ENCODE measurements at regions not wholly inside any gene's neighbourhood (a gene's known extent, or its start where the extent isn't known, plus 50 kb on each side); places are given as distances from the start of the nearest gene placed in this dataset.

- no peaks in the 10 kb centered on the region for H3K27me3 ChIP-seq (ENCODE audit: control insufficient read depth, insufficient read depth, low read length)
- H3K27ac ChIP-seq (ENCODE audit: low read length), result no peak overlapping the region
- H3K4me3 ChIP-seq (ENCODE audit: low read length), result no peak overlapping the region
- H3K36me3 ChIP-seq (ENCODE audit: control insufficient read depth, insufficient read depth, low read length), result no peaks in the 10 kb centered on the region
- no CpG with 5 or more reads among the region's 16 CpGs for whole genome bisulfite sequencing (ENCODE audit: insufficient coverage, low lambda C conversion rate)
- peaks cover 19% of the 10 kb centered on the region for H3K9me3 ChIP-seq (ENCODE audit: control insufficient read depth, low read depth, low read length)
- no peaks in the 10 kb centered on the region for H3K4me1 ChIP-seq (ENCODE audit: control insufficient read depth, insufficient read depth, low read length)
- DNase-seq, result no peak
Measured at GRCh38 chr3:13934315-13934714, 54.4 kb upstream of the WNT7A start.

GRCh38 chr3:13932578-13933295, 52.9 kb upstream of the WNT7A start:
- Histone ChIP-seq H3K27me3 (ENCODE audit: control insufficient read depth, insufficient read depth, low read length) (no peaks in the 10 kb centered on the region), H3K4me1 (ENCODE audit: control insufficient read depth, insufficient read depth, low read length) (no peaks in the 10 kb centered on the region), H3K27ac (ENCODE audit: low read length) (no peak overlapping the region), H3K4me3 (ENCODE audit: low read length) (peak overlapping the region; percentile 44), H3K36me3 (ENCODE audit: control insufficient read depth, insufficient read depth, low read length) (no peaks in the 10 kb centered on the region), H3K9me3 (ENCODE audit: control insufficient read depth, low read depth, low read length) (peaks cover 19% of the 10 kb centered on the region)
- DNase-seq, result peak in 1 of 2 donors; percentile 39
- WGBS (ENCODE audit: insufficient coverage, low lambda C conversion rate), result 40% methylated on average over 1 of the region's 70 CpGs

GRCh38 chr3:13931172-13931571, 51.3 kb upstream of the WNT7A start:
- Histone ChIP-seq H3K4me3 (ENCODE audit: low read length) (no peak overlapping the region), H3K4me1 (ENCODE audit: control insufficient read depth, insufficient read depth, low read length) (no peaks in the 10 kb centered on the region), H3K36me3 (ENCODE audit: control insufficient read depth, insufficient read depth, low read length) (no peaks in the 10 kb centered on the region), H3K9me3 (ENCODE audit: control insufficient read depth, low read depth, low read length) (peaks cover 19% of the 10 kb centered on the region), H3K27me3 (ENCODE audit: control insufficient read depth, insufficient read depth, low read length) (no peaks in the 10 kb centered on the region), H3K27ac (ENCODE audit: low read length) (no peak overlapping the region)
- WGBS (ENCODE audit: insufficient coverage, low lambda C conversion rate), result 92% methylated on average over 3 of the region's 4 CpGs
- DNase-seq, result no peak

All from large intestine (tissue), 3 donors.